ENCODE measurements at regions not wholly inside any gene's neighbourhood (a gene's known extent, or its start where the extent isn't known, plus 50 kb on each side); places are given as distances from the start of the nearest gene placed in this dataset.

- no peak for TF ChIP-seq CTCF (IDR thresholded peaks at IDR 0.05)
- TF ChIP-seq EZH2 (IDR thresholded peaks at IDR 0.05; ENCODE audit: borderline replicate concordance, insufficient read depth, low read depth, low read length, poor library complexity, severe bottlenecking) = no peak
These were observed 200.0 kb downstream of the TSN start for GRCh38 chr2:121955426-121955825.
